Activated CD4-positive, alpha-beta memory T cell treated with anti-CD3 and anti-CD28 coated beads for 36 hours (primary cell): ENCODE measurements at regions not wholly inside any gene's neighbourhood (a gene's known extent, or its start where the extent isn't known, plus 50 kb on each side); places are given as distances from the start of the nearest gene placed in this dataset.

Experiments
- CTCF ChIA-PET: fragments of 350-600 bp; sonication (Branson Sonifier 250); formaldehyde crosslinking; loops from one replicate; lab custom pipeline; 2021; ENCODE audit warnings: antibody characterized with exemption, inconsistent platforms; lab: Charles Lee
- POLR2A ChIA-PET: fragments of 350-600 bp; sonication (Branson Sonifier 250); formaldehyde crosslinking; loops from one replicate; lab custom pipeline; 2021; ENCODE audit warnings: antibody characterized with exemption; lab: Charles Lee
- DNase-seq: peaks from one replicate; pipeline ENCODE4 v3.0.0-alpha.2; 2020
- H3K27ac Mint-ChIP-seq: one replicate; pipeline ENCODE4 v1.8.0; 2021; ENCODE audit warnings: mixed read lengths
- H3K27me3 Mint-ChIP-seq: one replicate; pipeline ENCODE4 v1.8.0; 2021; ENCODE audit warnings: mixed read lengths
- H3K36me3 Mint-ChIP-seq: one replicate; pipeline ENCODE4 v1.8.0; 2021; ENCODE audit warnings: mixed read lengths
- H3K4me1 Mint-ChIP-seq: one replicate; pipeline ENCODE4 v1.8.0; 2021; ENCODE audit warnings: low read depth, mixed read lengths
- H3K4me3 Mint-ChIP-seq: one replicate; pipeline ENCODE4 v1.8.0; 2021; ENCODE audit warnings: mild to moderate bottlenecking, mixed read lengths
- H3K9me3 Mint-ChIP-seq: one replicate; pipeline ENCODE4 v1.8.0; 2021; ENCODE audit warnings: mixed read lengths
- intact Hi-C: fragments of 100-400 bp; cut with micrococcal nuclease; formaldehyde crosslinking; loops from one replicate; pipeline ENCODE4 v1.15.1; 2023

DNA sequence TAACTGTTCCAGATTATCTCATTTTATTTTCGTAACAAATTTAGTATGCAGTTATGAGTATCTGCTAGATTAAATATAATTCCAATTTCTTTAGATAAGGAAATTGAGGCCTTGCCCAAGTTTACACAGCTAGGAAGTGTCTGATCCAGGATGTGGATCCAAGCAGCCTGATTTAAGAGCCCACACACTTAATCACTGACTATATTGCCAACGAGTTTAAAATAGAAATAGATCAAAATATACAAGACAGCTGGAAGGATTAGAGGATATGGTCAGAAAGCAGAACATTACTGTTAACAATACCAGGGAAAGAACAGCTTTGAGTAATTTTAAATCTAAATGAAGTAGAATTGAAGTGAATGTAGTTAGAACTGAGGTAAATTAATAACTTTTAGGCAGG lies 215.2 kb downstream of the C3orf38 start:
- POLR2A ChIA-PET, result no interaction called here
- DNase-seq, result no peak
- intact Hi-C loops, result no loop called here
- Mint-ChIP-seq H3K9me3 (peaks cover 16% of the 10 kb centered on the region), H3K27ac (no peak overlapping the region), H3K27me3 (no peaks in the 10 kb centered on the region), H3K4me1 (no peaks in the 10 kb centered on the region), H3K4me3 (no peak overlapping the region), H3K36me3 (no peaks in the 10 kb centered on the region)
- CTCF ChIA-PET, result no interaction called here

DNA sequence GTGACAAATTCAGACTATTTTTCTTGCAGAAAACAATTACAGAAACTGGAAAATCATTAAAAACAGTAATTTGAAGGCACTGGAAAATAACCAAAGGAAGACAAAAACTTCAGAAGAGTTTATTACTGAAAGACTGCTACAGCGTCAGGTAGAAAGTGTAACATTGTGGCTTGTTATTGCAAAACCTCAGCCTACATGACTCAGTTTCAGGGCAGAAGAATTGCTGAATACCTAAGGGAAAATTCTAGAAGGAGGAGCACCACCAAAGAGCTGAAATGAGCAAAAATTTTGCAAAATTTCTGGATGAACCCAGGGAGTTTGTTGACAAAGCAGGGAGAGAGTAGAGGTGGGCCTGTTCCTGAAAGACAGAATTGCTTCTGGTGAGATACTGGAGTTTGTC lies 219.6 kb downstream of the C3orf38 start:
- H3K4me3 Mint-ChIP-seq, result no peak overlapping the region
- intact Hi-C loops, result no loop called here
- POLR2A ChIA-PET, result no interaction called here
- H3K4me1 Mint-ChIP-seq, result no peaks in the 10 kb centered on the region
- H3K27ac Mint-ChIP-seq, result no peak overlapping the region
- no peak for DNase-seq
- H3K36me3 Mint-ChIP-seq, result peaks cover 1% of the 10 kb centered on the region
- CTCF ChIA-PET, result no interaction called here
- peaks cover 19% of the 10 kb centered on the region for H3K9me3 Mint-ChIP-seq
- no peaks in the 10 kb centered on the region for H3K27me3 Mint-ChIP-seq

DNA sequence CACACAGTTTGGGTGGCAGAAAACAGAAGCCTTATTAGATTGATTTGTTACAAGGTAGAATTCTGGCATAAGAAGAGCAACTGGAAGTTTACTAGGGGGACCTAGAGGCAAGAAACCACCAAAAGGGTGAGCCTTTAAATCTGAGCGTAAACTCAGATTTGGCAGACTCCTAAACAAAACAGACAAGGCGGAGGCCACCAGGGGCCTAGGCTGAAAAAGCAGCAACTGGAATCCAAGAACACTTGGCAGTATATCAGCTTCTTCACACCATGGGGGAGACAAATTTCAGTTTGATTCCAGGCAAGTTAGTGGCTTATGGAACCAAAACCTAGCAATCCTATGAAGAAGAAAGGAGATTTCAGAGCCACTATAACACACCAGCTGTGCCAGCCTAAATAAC lies 220.0 kb downstream of the C3orf38 start:
- Mint-ChIP-seq H3K27me3 (no peaks in the 10 kb centered on the region), H3K4me1 (no peaks in the 10 kb centered on the region), H3K27ac (no peak overlapping the region), H3K4me3 (no peak overlapping the region), H3K36me3 (peaks cover 1% of the 10 kb centered on the region), H3K9me3 (peaks cover 19% of the 10 kb centered on the region)
- intact Hi-C loops, result no loop called here
- CTCF ChIA-PET, result no interaction called here
- POLR2A ChIA-PET, result no interaction called here
- no peak for DNase-seq

DNA sequence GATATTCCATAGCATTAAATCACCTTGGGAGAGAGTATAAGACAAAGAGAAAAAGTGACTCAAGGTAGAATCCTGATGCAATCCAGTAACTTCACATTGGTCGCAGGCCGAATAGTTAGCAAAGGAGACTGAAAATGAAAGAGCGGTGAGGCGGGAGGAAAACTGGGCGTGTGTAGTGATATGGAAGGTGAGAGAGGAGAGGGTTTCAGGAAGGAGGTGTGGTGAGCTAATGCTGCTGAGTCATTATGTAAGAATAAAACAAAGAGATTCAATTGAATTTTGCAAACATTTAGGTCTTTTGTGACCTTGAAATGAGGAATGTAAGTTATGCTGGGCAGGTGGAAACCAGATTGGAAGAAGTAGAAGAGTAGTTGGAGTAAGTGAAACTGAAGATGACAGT lies 235.3 kb downstream of the C3orf38 start:
- Mint-ChIP-seq H3K9me3 (peaks cover 3% of the 10 kb centered on the region), H3K4me3 (no peak overlapping the region), H3K4me1 (peaks cover 4% of the 10 kb centered on the region), H3K27ac (no peak overlapping the region), H3K27me3 (no peaks in the 10 kb centered on the region), H3K36me3 (no peaks in the 10 kb centered on the region)
- POLR2A ChIA-PET, result no interaction called here
- CTCF ChIA-PET, result no interaction called here
- DNase-seq, result no peak
- intact Hi-C loops, result no loop called here

DNA sequence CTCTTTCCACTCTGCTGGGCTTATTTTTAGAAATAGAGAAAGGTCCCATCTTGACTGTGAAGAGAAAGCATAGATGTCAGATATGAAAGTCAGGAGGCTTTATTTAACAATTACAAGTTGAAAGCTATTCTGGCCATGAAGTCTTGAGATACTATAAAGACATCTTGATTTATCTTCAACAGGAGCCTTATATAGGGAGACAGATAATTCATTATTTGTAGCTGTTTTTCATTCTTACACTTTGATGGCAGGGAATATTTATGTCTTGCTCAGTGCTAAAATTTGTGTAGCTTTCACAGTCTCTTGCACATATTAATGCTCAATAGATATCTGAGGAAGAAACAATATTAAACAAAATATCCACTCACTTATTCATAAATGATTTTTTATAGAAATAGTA lies 248.8 kb downstream of the C3orf38 start:
- no peak overlapping the region for H3K4me3 Mint-ChIP-seq
- no peak overlapping the region for H3K27ac Mint-ChIP-seq
- ChIA-PET CTCF (no interaction called here), POLR2A (no interaction called here)
- no peaks in the 10 kb centered on the region for H3K27me3 Mint-ChIP-seq
- intact Hi-C loops, result no loop called here
- H3K9me3 Mint-ChIP-seq, result no peaks in the 10 kb centered on the region
- no peaks in the 10 kb centered on the region for H3K36me3 Mint-ChIP-seq
- no peaks in the 10 kb centered on the region for H3K4me1 Mint-ChIP-seq
- no peak for DNase-seq

DNA sequence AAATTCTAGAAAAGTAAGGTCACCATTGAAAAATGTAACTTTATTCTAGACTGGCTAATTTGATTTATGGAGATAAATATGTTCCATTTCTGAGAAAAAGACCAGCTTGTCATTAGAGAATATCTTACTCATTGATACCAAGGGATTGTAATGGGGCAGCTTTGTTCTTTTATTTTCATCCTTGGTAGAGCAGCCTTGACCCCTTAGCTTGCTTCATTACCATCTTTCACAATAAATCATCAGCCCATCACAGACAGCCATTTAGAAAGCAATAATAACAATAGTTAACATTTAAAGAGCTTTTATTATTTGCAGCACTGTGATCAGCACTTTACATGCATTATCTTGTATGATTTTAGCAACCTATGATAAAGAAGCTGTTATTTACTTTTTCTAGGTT lies 253.6 kb downstream of the C3orf38 start:
- Mint-ChIP-seq H3K27ac (no peak overlapping the region), H3K9me3 (peaks cover 2% of the 10 kb centered on the region), H3K27me3 (no peaks in the 10 kb centered on the region), H3K4me3 (no peak overlapping the region), H3K36me3 (no peaks in the 10 kb centered on the region), H3K4me1 (peaks cover 2% of the 10 kb centered on the region)
- no peak for DNase-seq
- intact Hi-C loops, result no loop called here
- CTCF ChIA-PET, result no interaction called here
- POLR2A ChIA-PET, result no interaction called here

DNA sequence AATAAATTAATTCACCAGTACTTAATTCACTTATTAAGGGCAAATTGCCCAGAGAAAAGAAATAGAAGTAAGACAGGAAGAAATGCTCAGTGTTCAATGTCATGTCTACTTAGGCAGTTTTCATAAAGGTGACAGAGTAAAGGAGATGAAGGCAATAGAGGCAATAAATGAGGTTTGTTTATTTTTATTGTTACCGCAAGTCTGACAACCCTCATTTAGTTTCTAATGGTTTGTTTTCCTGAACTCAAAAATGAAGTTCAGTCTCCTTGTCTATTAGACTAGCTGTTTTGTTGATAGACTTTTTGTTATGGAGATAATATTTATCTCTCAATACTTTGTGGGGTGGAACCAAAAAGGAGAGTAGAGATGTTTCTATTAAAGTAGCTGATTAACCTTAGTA lies 258.3 kb downstream of the C3orf38 start:
- intact Hi-C loops, result no loop called here
- Mint-ChIP-seq H3K27me3 (no peaks in the 10 kb centered on the region), H3K9me3 (peaks cover 2% of the 10 kb centered on the region), H3K36me3 (no peaks in the 10 kb centered on the region), H3K27ac (no peak overlapping the region), H3K4me1 (peaks cover 9% of the 10 kb centered on the region), H3K4me3 (no peak overlapping the region)
- ChIA-PET POLR2A (no interaction called here), CTCF (no interaction called here)
- DNase-seq, result no peak

DNA sequence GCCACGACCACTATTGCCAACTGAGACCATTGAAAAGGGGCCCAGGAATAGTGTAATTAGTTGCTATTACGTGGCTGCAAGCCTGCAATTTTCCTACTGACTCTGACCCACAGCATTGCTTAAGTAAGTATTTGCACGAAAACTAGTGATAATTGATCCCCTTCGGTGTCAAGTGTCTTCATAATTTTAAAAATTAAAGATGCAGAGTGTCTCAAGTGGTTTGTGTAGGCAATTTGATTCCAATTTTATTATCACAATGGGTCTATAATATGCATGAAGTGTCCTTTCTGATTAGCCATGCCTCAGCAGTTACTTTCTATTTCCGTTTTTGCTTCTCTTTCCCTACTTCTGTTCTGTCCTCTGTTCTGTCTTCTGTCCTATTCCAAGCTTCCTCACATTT lies 259.2 kb downstream of the C3orf38 start:
- peaks cover 9% of the 10 kb centered on the region for H3K4me1 Mint-ChIP-seq
- H3K27me3 Mint-ChIP-seq, result no peaks in the 10 kb centered on the region
- CTCF ChIA-PET, result no interaction called here
- POLR2A ChIA-PET, result no interaction called here
- no peak overlapping the region for H3K27ac Mint-ChIP-seq
- H3K36me3 Mint-ChIP-seq, result no peaks in the 10 kb centered on the region
- H3K4me3 Mint-ChIP-seq, result no peak overlapping the region
- H3K9me3 Mint-ChIP-seq, result peaks cover 2% of the 10 kb centered on the region
- DNase-seq, result no peak
- intact Hi-C loops, result no loop called here

DNA sequence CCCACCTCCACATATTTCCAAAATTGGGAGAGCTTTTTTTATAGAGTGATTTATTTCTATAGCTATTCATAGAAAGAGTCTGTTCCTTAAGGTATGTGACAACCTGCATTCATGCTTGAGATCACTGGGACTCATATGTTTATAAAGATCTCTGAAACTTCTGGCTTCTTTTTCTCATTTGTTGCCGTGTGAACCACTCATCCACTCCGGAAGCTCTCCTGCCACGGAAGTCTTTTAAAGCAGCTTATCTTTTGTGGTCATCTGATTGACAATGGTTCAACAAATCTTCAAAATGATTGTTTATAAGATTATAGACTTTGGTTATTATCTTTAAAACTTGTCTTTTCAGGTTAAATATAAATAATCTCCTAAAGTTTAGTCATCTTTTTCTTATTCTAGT lies 260.5 kb downstream of the C3orf38 start:
- H3K9me3 Mint-ChIP-seq, result peaks cover 2% of the 10 kb centered on the region
- no peak for DNase-seq
- H3K36me3 Mint-ChIP-seq, result no peaks in the 10 kb centered on the region
- H3K27me3 Mint-ChIP-seq, result no peaks in the 10 kb centered on the region
- intact Hi-C loops, result no loop called here
- no peak overlapping the region for H3K4me3 Mint-ChIP-seq
- ChIA-PET POLR2A (no interaction called here), CTCF (no interaction called here)
- peaks cover 8% of the 10 kb centered on the region for H3K4me1 Mint-ChIP-seq
- H3K27ac Mint-ChIP-seq, result no peak overlapping the region

DNA sequence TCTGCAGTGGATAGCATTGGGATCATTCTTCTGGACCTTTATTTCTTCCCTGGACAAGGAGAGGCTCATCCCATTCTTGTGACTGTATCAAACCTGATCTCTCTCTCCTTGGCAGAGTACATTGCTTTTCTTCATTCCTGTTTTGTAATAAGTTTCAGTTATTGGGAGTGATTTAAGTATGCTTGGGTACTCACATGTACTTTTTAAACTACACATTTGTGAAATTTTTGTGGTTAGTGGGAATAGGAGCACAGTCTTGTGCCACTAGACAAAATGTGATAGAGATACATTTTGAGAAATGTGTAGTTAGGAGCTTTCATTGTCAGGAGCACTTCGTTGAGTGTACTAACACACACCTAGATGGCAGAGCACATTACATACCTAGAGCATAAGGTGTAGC lies 262.6 kb downstream of the C3orf38 start:
- peaks cover 1% of the 10 kb centered on the region for H3K9me3 Mint-ChIP-seq
- ChIA-PET POLR2A (no interaction called here), CTCF (no interaction called here)
- no peak for DNase-seq
- intact Hi-C loops, result no loop called here
- no peak overlapping the region for H3K4me3 Mint-ChIP-seq
- H3K4me1 Mint-ChIP-seq, result peaks cover 8% of the 10 kb centered on the region
- H3K27ac Mint-ChIP-seq, result no peak overlapping the region
- no peaks in the 10 kb centered on the region for H3K36me3 Mint-ChIP-seq
- H3K27me3 Mint-ChIP-seq, result no peaks in the 10 kb centered on the region

DNA sequence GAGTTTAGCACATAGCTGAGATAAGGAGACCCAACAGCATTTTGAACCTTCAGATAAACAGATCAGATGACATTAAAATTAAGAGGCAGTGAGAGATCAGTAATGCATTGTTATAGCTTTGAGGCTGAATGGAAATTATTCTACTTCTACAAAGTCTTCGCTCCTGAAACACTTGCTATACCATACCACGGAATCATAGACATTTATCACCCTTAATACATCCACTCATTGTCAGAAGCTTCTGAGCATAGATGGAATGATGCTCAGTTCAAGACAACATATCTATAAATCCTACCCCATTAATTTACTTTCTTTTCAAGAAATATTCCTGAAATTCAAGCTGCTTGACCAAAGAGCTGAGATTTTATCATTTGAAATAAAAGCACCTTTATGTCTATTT lies 266.7 kb downstream of the C3orf38 start:
- Mint-ChIP-seq H3K4me3 (no peak overlapping the region), H3K36me3 (no peaks in the 10 kb centered on the region), H3K9me3 (no peaks in the 10 kb centered on the region), H3K4me1 (no peaks in the 10 kb centered on the region), H3K27me3 (no peaks in the 10 kb centered on the region), H3K27ac (no peak overlapping the region)
- ChIA-PET POLR2A (no interaction called here), CTCF (no interaction called here)
- intact Hi-C loops, result no loop called here
- no peak for DNase-seq

DNA sequence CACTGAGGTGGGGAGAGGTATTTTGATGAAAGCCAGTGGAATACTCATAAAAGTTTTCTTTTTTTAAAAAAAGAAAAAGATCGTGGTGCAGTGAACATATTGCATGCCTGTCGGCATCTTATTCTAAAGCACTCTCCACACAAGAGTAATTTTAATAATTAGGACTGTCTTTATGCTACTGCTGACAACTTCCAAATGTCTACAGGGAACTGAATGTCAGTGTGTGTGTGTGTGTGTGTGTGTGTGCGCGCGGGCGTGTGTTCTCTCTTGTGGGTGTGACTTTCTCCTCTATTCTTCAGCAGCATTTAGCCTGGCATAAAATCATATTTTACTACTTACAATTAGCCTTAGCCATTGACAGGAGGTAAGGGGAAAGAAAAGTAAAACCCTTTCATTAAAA lies 268.5 kb downstream of the C3orf38 start:
- DNase-seq, result no peak
- intact Hi-C loops, result no loop called here
- ChIA-PET POLR2A (no interaction called here), CTCF (no interaction called here)
- H3K27ac Mint-ChIP-seq, result no peak overlapping the region
- H3K27me3 Mint-ChIP-seq, result no peaks in the 10 kb centered on the region
- no peaks in the 10 kb centered on the region for H3K9me3 Mint-ChIP-seq
- no peaks in the 10 kb centered on the region for H3K4me1 Mint-ChIP-seq
- H3K4me3 Mint-ChIP-seq, result no peak overlapping the region
- no peaks in the 10 kb centered on the region for H3K36me3 Mint-ChIP-seq

DNA sequence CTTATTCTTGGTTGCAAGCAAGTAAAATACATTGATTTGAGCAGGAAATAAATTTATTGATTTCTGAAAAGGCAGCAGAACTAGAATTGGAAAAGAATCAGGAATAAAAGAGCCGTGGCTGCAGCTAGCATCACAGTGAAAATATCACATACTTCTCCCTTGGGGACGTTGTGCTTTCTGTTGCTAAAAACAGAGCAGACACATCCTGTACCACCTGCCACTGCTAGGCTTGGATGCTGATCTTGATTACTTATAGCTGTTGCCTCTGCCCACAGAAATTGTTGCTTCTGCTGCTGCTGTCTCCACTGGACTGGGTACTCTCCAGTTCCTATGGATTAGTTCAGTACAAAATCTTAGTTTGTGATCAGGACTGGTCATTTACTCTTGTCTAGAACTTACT lies 283.8 kb downstream of the C3orf38 start:
- Mint-ChIP-seq H3K27ac (no peak overlapping the region), H3K4me1 (peaks cover 3% of the 10 kb centered on the region), H3K27me3 (no peaks in the 10 kb centered on the region), H3K9me3 (no peaks in the 10 kb centered on the region), H3K4me3 (no peak overlapping the region), H3K36me3 (no peaks in the 10 kb centered on the region)
- DNase-seq, result no peak
- CTCF ChIA-PET, result no interaction called here
- intact Hi-C loops, result no loop called here
- POLR2A ChIA-PET, result no interaction called here

DNA sequence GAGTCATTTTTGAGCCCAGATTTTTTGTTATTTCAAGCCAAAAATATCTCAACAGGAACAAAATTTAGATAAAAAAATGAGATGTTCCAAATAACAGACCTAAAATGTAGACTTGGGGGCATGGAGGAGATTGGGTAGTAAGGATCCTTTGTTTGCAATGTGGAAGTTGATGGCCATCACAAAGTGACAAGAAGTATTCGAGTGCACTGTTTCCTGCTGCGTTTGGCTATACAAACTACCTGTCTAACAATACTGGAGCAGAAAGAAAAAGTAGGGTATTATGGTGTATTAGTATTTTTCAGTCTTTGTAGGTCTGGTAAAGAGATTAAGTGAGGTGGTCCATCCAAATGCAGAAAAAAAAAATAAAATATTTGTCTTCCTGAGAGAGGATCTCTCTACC lies 284.2 kb downstream of the C3orf38 start:
- Mint-ChIP-seq H3K9me3 (no peaks in the 10 kb centered on the region), H3K27ac (no peak overlapping the region), H3K4me3 (no peak overlapping the region), H3K36me3 (no peaks in the 10 kb centered on the region), H3K27me3 (no peaks in the 10 kb centered on the region), H3K4me1 (peaks cover 3% of the 10 kb centered on the region)
- intact Hi-C loops, result no loop called here
- CTCF ChIA-PET, result no interaction called here
- POLR2A ChIA-PET, result no interaction called here
- DNase-seq, result no peak
